HEK293 (cell line): ENCODE measurements at regions not wholly inside any gene's neighbourhood (a gene's known extent, or its start where the extent isn't known, plus 50 kb on each side); places are given as distances from the start of the nearest gene placed in this dataset.

Experiments used
- CTCF ChIA-PET: fragments of 350-600 bp; formaldehyde crosslinking; extraction: SDS; loops from one replicate; lab custom pipeline; 2021; ENCODE audit warnings: antibody characterized with exemption; lab: Yijun Ruan, JAX
- POLR2A ChIA-PET: fragments of 300-600 bp; formaldehyde crosslinking; extraction: SDS; loops from one replicate; lab custom pipeline; 2020; ENCODE audit warnings: antibody characterized with exemption, inconsistent platforms; lab: Yijun Ruan, JAX
- H3K27ac ChIP-seq: fragments of 200-500 bp; sonication (Bioruptor generic); 2 replicates; pipeline ENCODE4 v1.5.1; 2014; ENCODE audit warnings: low read depth, low read length, control low read depth, inconsistent platforms; ENCODE audit errors: extremely low read depth
- H3K36me3 ChIP-seq, 2 experiments: fragments of 200-500 bp in 1 of 2; sonication (Bioruptor generic) in 1 of 2; 1 replicate in 1 of 2; 2 replicates in 1 of 2; pipeline ENCODE4 v1.5.1; 2014 to 2017; ENCODE audit warnings: inconsistent platforms in 2 of 2, low read length in 2 of 2; ENCODE audit not compliant: control insufficient read depth in 2 of 2, insufficient read depth in 1 of 2
- H3K4me1 ChIP-seq: fragments of 200-500 bp; sonication (Bioruptor generic); 2 replicates; pipeline ENCODE4 v1.5.1; 2014; ENCODE audit warnings: mild to moderate bottlenecking, low read length, inconsistent platforms; ENCODE audit not compliant: control insufficient read depth, insufficient read depth
- H3K4me3 ChIP-seq: 2 replicates; pipeline ENCODE4 v1.5.1; 2011; ENCODE audit warnings: low read depth, mild to moderate bottlenecking, control low read depth, low read length, moderate library complexity
- H3K9me3 ChIP-seq: fragments of 200-500 bp; sonication (Bioruptor generic); 2 replicates; pipeline ENCODE4 v1.5.1; 2014; ENCODE audit warnings: low read depth, low read length, inconsistent platforms; ENCODE audit not compliant: control insufficient read depth, insufficient read depth
- GLIS1 ChIP-seq: fragments of 450-650 bp; formaldehyde crosslinking; IDR thresholded peaks from 2 replicates; pipeline ENCODE4 v1.5.1; 2016; ENCODE audit warnings: missing biosample characterization, missing genetic modification characterization
- MZF1 ChIP-seq: fragments of 450-650 bp; formaldehyde crosslinking; IDR thresholded peaks from 2 replicates; pipeline ENCODE4 v1.5.1; 2017; ENCODE audit warnings: missing biosample characterization, missing genetic modification characterization, borderline replicate concordance
- PRDM4 ChIP-seq: fragments of 450-650 bp; formaldehyde crosslinking; IDR thresholded peaks from 2 replicates; pipeline ENCODE4 v1.5.1; 2017; ENCODE audit warnings: missing biosample characterization, missing genetic modification characterization
- ZBTB20 ChIP-seq: fragments of 450-650 bp; formaldehyde crosslinking; IDR thresholded peaks from 2 replicates; pipeline ENCODE4 v1.5.1; 2016; ENCODE audit warnings: missing biosample characterization, missing genetic modification characterization
- ZNF114 ChIP-seq: fragments of 450-650 bp; formaldehyde crosslinking; IDR thresholded peaks from 2 replicates; pipeline ENCODE4 v1.5.0; 2017; ENCODE audit warnings: missing biosample characterization, missing genetic modification characterization
- ZNF140 ChIP-seq: fragments of 450-650 bp; formaldehyde crosslinking; IDR thresholded peaks from 2 replicates; pipeline ENCODE4 v1.5.1; 2016; ENCODE audit warnings: missing biosample characterization, missing genetic modification characterization
- ZNF2 ChIP-seq: fragments of 450-650 bp; formaldehyde crosslinking; IDR thresholded peaks from 2 replicates; pipeline ENCODE4 v1.5.1; 2016; ENCODE audit warnings: missing biosample characterization, missing genetic modification characterization
- ZNF211 ChIP-seq: fragments of 450-650 bp; formaldehyde crosslinking; IDR thresholded peaks from 2 replicates; pipeline ENCODE4 v1.5.1; 2016; ENCODE audit warnings: low read depth, missing biosample characterization, missing genetic modification characterization
- ZNF223 ChIP-seq: fragments of 450-650 bp; formaldehyde crosslinking; IDR thresholded peaks from 2 replicates; pipeline ENCODE4 v1.5.1; 2016; ENCODE audit warnings: missing biosample characterization, missing genetic modification characterization
- ZNF311 ChIP-seq: fragments of 450-650 bp; formaldehyde crosslinking; IDR thresholded peaks from 2 replicates; pipeline ENCODE4 v1.5.1; 2017; ENCODE audit warnings: missing biosample characterization, missing genetic modification characterization, borderline replicate concordance
- ZNF324 ChIP-seq: fragments of 450-650 bp; formaldehyde crosslinking; IDR thresholded peaks from 2 replicates; pipeline ENCODE4 v1.5.1; 2016; ENCODE audit warnings: missing biosample characterization, missing genetic modification characterization
- ZNF37A ChIP-seq: fragments of 450-650 bp; IDR thresholded peaks from 2 replicates; pipeline ENCODE4 v1.5.1; 2018; ENCODE audit warnings: missing biosample characterization, missing genetic modification characterization
- ZNF391 ChIP-seq: fragments of 450-650 bp; formaldehyde crosslinking; IDR thresholded peaks from 2 replicates; pipeline ENCODE4 v1.5.1; 2016; ENCODE audit warnings: low read depth, missing biosample characterization, missing genetic modification characterization, borderline replicate concordance
- ZNF394 ChIP-seq: fragments of 450-650 bp; formaldehyde crosslinking; IDR thresholded peaks from 2 replicates; pipeline ENCODE4 v1.5.1; 2016; ENCODE audit warnings: missing biosample characterization, missing genetic modification characterization, mild to moderate bottlenecking, moderate library complexity, borderline replicate concordance
- ZNF510 ChIP-seq: fragments of 450-650 bp; formaldehyde crosslinking; IDR thresholded peaks from 2 replicates; pipeline ENCODE4 v1.5.1; 2018; ENCODE audit warnings: mild to moderate bottlenecking, missing genetic modification characterization, missing biosample characterization; ENCODE audit not compliant: insufficient replicate concordance
- ZNF521 ChIP-seq: fragments of 450-650 bp; formaldehyde crosslinking; IDR thresholded peaks from 2 replicates; pipeline ENCODE4 v1.5.1; 2017; ENCODE audit warnings: missing biosample characterization, mild to moderate bottlenecking, missing genetic modification characterization
- ZNF580 ChIP-seq: fragments of 450-650 bp; formaldehyde crosslinking; IDR thresholded peaks from 2 replicates; pipeline ENCODE4 v1.5.1; 2016; ENCODE audit warnings: missing biosample characterization, missing genetic modification characterization
- ZNF585B ChIP-seq: fragments of 450-650 bp; formaldehyde crosslinking; IDR thresholded peaks from 2 replicates; pipeline ENCODE4 v1.5.1; 2016; ENCODE audit warnings: missing biosample characterization, missing genetic modification characterization
- ZSCAN16 ChIP-seq: fragments of 450-650 bp; formaldehyde crosslinking; IDR thresholded peaks from 2 replicates; pipeline ENCODE4 v1.5.1; 2016; ENCODE audit warnings: missing biosample characterization, missing genetic modification characterization
- TF ChIP-seq, protein P1 (sequence below): fragments of 450-650 bp; formaldehyde crosslinking; IDR thresholded peaks from 2 replicates; pipeline ENCODE4 v1.5.1; 2016; ENCODE audit warnings: missing biosample characterization, missing genetic modification characterization
- TF ChIP-seq, protein P2 (sequence below): fragments of 450-650 bp; formaldehyde crosslinking; conservative IDR thresholded peaks from 2 replicates; pipeline ENCODE4 v1.5.1; 2016; ENCODE audit warnings: low read depth, missing biosample characterization, missing genetic modification characterization

DNA sequence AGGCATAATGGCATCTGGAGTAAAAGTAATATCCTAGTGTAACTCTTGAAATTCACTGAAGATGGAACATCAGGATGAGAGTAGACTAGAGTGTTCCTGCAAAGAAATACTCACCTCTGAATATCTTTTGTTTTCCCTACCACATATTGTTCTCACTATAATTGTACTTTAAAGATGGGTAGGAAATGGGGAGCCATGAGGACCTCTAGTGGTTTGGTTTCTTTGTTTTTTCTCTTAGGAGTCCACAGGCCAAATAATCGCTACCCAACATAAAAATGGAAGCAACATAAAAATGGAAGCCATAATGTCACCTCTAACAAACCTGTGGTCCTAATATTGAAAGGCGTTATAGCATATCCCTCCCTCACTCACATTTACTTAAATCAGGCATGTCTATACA lies 2375.8 kb downstream of the MAT2B start:
- H3K4me1 ChIP-seq = no peaks in the 10 kb centered on the region
- TF ChIP-seq ZNF521 (tag by site-specific recombination) (no peak), ZNF37A (tag by site-specific recombination) (no peak), ZNF140 (tag by site-specific recombination) (no peak), MZF1 (tag by site-specific recombination) (no peak), GLIS1 (tag by site-specific recombination) (no peak), ZSCAN16 (no peak), PRDM4 (tag by site-specific recombination) (no peak), ZNF2 (tag by site-specific recombination) (no peak), ZNF311 (tag by site-specific recombination) (no peak), ZNF223 (tag by site-specific recombination) (no peak), ZNF510 (tag by site-specific recombination) (no peak), ZNF585B (no peak), ZNF391 (tag by site-specific recombination) (no peak), ZNF580 (no peak), ZNF324 (tag by site-specific recombination) (no peak)
- TF ChIP-seq, protein P1, sequence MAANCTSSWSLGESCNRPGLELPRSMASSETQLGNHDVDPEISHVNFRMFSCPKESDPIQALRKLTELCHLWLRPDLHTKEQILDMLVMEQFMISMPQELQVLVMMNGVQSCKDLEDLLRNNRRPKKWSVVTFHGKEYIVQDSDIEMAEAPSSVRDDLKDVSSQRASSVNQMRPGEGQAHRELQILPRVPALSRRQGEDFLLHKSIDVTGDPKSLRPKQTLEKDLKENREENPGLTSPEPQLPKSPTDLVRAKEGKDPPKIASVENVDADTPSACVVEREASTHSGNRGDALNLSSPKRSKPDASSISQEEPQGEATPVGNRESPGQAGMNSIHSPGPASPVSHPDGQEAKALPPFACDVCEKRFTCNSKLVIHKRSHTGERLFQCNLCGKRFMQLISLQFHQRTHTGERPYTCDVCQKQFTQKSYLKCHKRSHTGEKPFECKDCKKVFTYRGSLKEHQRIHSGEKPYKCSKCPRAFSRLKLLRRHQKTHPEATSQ (tag by site-specific recombination) = no peak
- TF ChIP-seq, protein P2, sequence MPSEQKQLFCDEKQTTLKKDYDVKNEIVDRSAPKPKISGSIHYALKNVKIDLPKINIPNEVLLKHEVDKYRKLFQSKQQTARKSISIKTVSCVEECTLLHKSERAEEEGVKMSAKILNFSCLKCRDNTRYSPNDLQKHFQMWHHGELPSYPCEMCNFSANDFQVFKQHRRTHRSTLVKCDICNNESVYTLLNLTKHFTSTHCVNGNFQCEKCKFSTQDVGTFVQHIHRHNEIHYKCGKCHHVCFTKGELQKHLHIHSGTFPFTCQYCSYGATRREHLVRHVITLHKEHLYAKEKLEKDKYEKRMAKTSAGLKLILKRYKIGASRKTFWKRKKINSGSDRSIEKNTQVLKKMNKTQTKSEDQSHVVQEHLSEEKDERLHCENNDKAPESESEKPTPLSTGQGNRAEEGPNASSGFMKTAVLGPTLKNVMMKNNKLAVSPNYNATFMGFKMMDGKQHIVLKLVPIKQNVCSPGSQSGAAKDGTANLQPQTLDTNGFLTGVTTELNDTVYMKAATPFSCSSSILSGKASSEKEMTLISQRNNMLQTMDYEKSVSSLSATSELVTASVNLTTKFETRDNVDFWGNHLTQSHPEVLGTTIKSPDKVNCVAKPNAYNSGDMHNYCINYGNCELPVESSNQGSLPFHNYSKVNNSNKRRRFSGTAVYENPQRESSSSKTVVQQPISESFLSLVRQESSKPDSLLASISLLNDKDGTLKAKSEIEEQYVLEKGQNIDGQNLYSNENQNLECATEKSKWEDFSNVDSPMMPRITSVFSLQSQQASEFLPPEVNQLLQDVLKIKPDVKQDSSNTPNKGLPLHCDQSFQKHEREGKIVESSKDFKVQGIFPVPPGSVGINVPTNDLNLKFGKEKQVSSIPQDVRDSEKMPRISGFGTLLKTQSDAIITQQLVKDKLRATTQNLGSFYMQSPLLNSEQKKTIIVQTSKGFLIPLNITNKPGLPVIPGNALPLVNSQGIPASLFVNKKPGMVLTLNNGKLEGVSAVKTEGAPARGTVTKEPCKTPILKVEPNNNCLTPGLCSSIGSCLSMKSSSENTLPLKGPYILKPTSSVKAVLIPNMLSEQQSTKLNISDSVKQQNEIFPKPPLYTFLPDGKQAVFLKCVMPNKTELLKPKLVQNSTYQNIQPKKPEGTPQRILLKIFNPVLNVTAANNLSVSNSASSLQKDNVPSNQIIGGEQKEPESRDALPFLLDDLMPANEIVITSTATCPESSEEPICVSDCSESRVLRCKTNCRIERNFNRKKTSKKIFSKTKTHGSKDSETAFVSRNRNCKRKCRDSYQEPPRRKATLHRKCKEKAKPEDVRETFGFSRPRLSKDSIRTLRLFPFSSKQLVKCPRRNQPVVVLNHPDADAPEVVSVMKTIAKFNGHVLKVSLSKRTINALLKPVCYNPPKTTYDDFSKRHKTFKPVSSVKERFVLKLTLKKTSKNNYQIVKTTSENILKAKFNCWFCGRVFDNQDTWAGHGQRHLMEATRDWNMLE (tag by site-specific recombination) = no peak
- no peak overlapping the region for H3K4me3 ChIP-seq
- CTCF ChIA-PET = interaction anchor here (0.6 to 0.7 kb wide), 2 partner anchors 12 to 18 kb away, joined by 3 to 4 read pairs; no protein-coding TSS in a partner anchor
- POLR2A ChIA-PET = no interaction called here
- no peak overlapping the region for H3K27ac ChIP-seq
- H3K36me3 ChIP-seq = no peaks in the 10 kb centered on the region
- no peaks in the 10 kb centered on the region for H3K9me3 ChIP-seq

- TF ChIP-seq ZBTB20 (tag by site-specific recombination) = no peak
- no peak for TF ChIP-seq ZNF211 (tag by site-specific recombination)
- TF ChIP-seq ZNF114 = no peak
- TF ChIP-seq ZNF394 (tag by site-specific recombination) = no peak
- no peaks in the 10 kb centered on the region for H3K36me3 ChIP-seq
- H3K4me1 ChIP-seq = no peaks in the 10 kb centered on the region
- ChIA-PET POLR2A (no interaction called here), CTCF (no interaction called here)
- H3K27ac ChIP-seq = no peak overlapping the region
- H3K4me3 ChIP-seq = no peak overlapping the region
- no peaks in the 10 kb centered on the region for H3K9me3 ChIP-seq
Observed at GRCh38 chr5:165882099-165882498, 2376.7 kb downstream of the MAT2B start.
